K562 (cell line): ENCODE measurements at regions not wholly inside any gene's neighbourhood (a gene's known extent, or its start where the extent isn't known, plus 50 kb on each side); places are given as distances from the start of the nearest gene placed in this dataset.

Experiments
- ATF7 ChIP-seq: fragments of 450-650 bp; IDR thresholded peaks from 2 replicates; pipeline ENCODE4 v1.7.1; 2014; ENCODE audit warnings: mild to moderate bottlenecking, moderate library complexity
- CBFA2T3 ChIP-seq: fragments of 450-650 bp; IDR thresholded peaks from 2 replicates; pipeline ENCODE4 v1.6.1; 2017
- ELF1 ChIP-seq: fragments of 200-800 bp; sonication (Bioruptor generic); IDR thresholded peaks from 2 replicates; pipeline ENCODE4 v1.6.1; 2016; ENCODE audit warnings: missing genetic modification characterization, missing compliant biosample characterization
- GTF2A2 ChIP-seq: IDR thresholded peaks from 2 replicates; pipeline ENCODE4 v1.6.1; 2016; ENCODE audit warnings: mild to moderate bottlenecking, missing genetic modification characterization, missing compliant biosample characterization
- HES1 ChIP-seq: fragments of 450-650 bp; IDR thresholded peaks from 2 replicates; pipeline ENCODE4 v1.6.1; 2016; ENCODE audit warnings: low read depth, mild to moderate bottlenecking, moderate library complexity
- KDM1A ChIP-seq, 2 experiments: fragments of 450-650 bp; IDR thresholded peaks; 2 replicates each; pipeline ENCODE4 v1.6.1; 2016; ENCODE audit warnings: mild to moderate bottlenecking in 2 of 2
- KDM2B ChIP-seq: fragments of 250-450 bp; sonication (Bioruptor Pico); IDR thresholded peaks from 2 replicates; pipeline ENCODE4 v1.8.0; 2021; ENCODE audit warnings: mild to moderate bottlenecking, moderate library complexity
- MAFG ChIP-seq: fragments of 450-650 bp; conservative IDR thresholded peaks from 2 replicates; pipeline ENCODE4 v1.6.1; 2016; ENCODE audit warnings: missing genetic modification characterization, missing compliant biosample characterization
- MBD2 ChIP-seq: sonication (generic); IDR thresholded peaks from 2 replicates; pipeline ENCODE4 v1.6.1; 2016; ENCODE audit warnings: low read depth, borderline replicate concordance
- MTA1 ChIP-seq: fragments of 450-650 bp; IDR thresholded peaks from 2 replicates; pipeline ENCODE4 v1.6.1; 2017; ENCODE audit warnings: borderline replicate concordance
- MYC ChIP-seq, 2 experiments: fragments of 250-450 bp in 1 of 2; sonication (Bioruptor Pico) in 1 of 2; IDR thresholded peaks; 2 replicates each; pipeline versions ENCODE4 v1.5.1 to v1.6.1; 2012 to 2021; ENCODE audit warnings: low read depth in 2 of 2, borderline replicate concordance in 1 of 2, improper control_type of control experiment in 1 of 2, low read length in 1 of 2, mild to moderate bottlenecking in 1 of 2, moderate library complexity in 1 of 2
- NCOA1 ChIP-seq: fragments of 450-650 bp; IDR thresholded peaks from 2 replicates; pipeline ENCODE4 v1.6.1; 2016; ENCODE audit warnings: low read depth
- NR1H2 ChIP-seq: sonication (generic); formaldehyde crosslinking; IDR thresholded peaks from 2 replicates; pipeline ENCODE4 v1.4.0; 2020; ENCODE audit warnings: mild to moderate bottlenecking, missing genetic modification reagents
- PBX2 ChIP-seq, 2 experiments: IDR thresholded peaks in 1 of 2; conservative IDR thresholded peaks in 1 of 2; 2 replicates each; pipeline ENCODE4 v1.6.1; 2016; ENCODE audit warnings: low read depth in 2 of 2, mild to moderate bottlenecking in 1 of 2, missing compliant biosample characterization in 1 of 2, missing genetic modification characterization in 1 of 2, moderate library complexity in 1 of 2
- PHB2 ChIP-seq: fragments of 450-650 bp; IDR thresholded peaks from 2 replicates; pipeline ENCODE4 v1.6.1; 2017; ENCODE audit warnings: low read depth
- PKNOX1 ChIP-seq: fragments of 450-650 bp; IDR thresholded peaks from 2 replicates; pipeline ENCODE4 v1.6.1; 2016
- SAFB ChIP-seq: fragments of 200-400 bp; formaldehyde crosslinking; IDR thresholded peaks from 2 replicates; pipeline ENCODE4 v1.6.1; 2017; ENCODE audit warnings: low read depth, low read length, borderline replicate concordance
- SMARCA4 ChIP-seq: fragments of 450-650 bp; IDR thresholded peaks from 2 replicates; pipeline ENCODE4 v1.6.1; 2016
- SNAPC5 ChIP-seq: fragments of 250-450 bp; sonication (Bioruptor Pico); IDR thresholded peaks from 2 replicates; pipeline ENCODE4 v1.8.0; 2021; ENCODE audit warnings: moderate library complexity, mild to moderate bottlenecking, inconsistent platforms
- TEAD4 ChIP-seq, 2 experiments: sonication (generic) in 1 of 2; formaldehyde crosslinking in 1 of 2; IDR thresholded peaks; 2 replicates each; pipeline versions ENCODE4 v1.6.1 to v1.8.0; 2012 to 2022; ENCODE audit warnings: borderline replicate concordance in 1 of 2, inconsistent platforms in 1 of 2, low read length in 1 of 2, mild to moderate bottlenecking in 1 of 2, missing genetic modification reagents in 1 of 2
- WHSC1 ChIP-seq: IDR thresholded peaks from one replicate; pipeline ENCODE4 v1.6.1; 2012; ENCODE audit warnings: low read length, control low read depth, inconsistent platforms
- ZNF398 ChIP-seq: fragments of 250-450 bp; sonication (Bioruptor Pico); IDR thresholded peaks from 2 replicates; pipeline ENCODE4 v1.8.0; 2021; ENCODE audit warnings: moderate library complexity, mild to moderate bottlenecking, inconsistent platforms

- TF ChIP-seq PBX2 (CRISPR knock-in tag; IDR thresholded peaks at IDR 0.05; ENCODE audit: low read depth) (0 out of 2 replicates have a peak, but pooled peaks have one; percentile 5), PBX2 (tag; conservative IDR thresholded peaks at IDR 0.05; ENCODE audit: low read depth) (peak; percentile 43; the same call in 1 of the 2 replicates), NCOA1 (0 out of 2 replicates have a peak, but pooled peaks have one; percentile 38), ELF1 (no peak), KDM2B (CRISPR knock-in tag) (no peak), MAFG (tag) (peak; percentile 24; the same call in 1 of the 2 replicates), GTF2A2 (no peak), KDM1A (IDR thresholded peaks at IDR 0.05) (peak; percentile 50 to 58; a peak in 3 of 4 replicates), PHB2 (peak; percentile 67; the same call in 1 of the 2 replicates), MTA1 (peak; percentile 86), SNAPC5 (no peak), MBD2 (0 out of 2 replicates have a peak, but pooled peaks have one; percentile 17), ZNF398 (CRISPR knock-in tag) (no peak), SMARCA4 (peak; percentile 92), SAFB (no peak), PKNOX1 (peak; percentile 89), HES1 (peak; percentile 48; the same call in 1 of the 2 replicates), CBFA2T3 (peak; percentile 94), WHSC1 (no peak), NR1H2 (CRISPR knock-in tag) (no peak), TEAD4 (IDR thresholded peaks at IDR 0.05; ENCODE audit: low read length) (peak; percentile 89), TEAD4 (CRISPR knock-in tag; IDR thresholded peaks at IDR 0.05; ENCODE audit: borderline replicate concordance) (no peak), ATF7 (0 out of 2 replicates have a peak, but pooled peaks have one; percentile 35), MYC (IDR thresholded peaks at IDR 0.05; ENCODE audit: low read depth, low read length) (peak; percentile 55; the same call in 1 of the 2 replicates), MYC (CRISPR knock-in tag; IDR thresholded peaks at IDR 0.05; ENCODE audit: borderline replicate concordance, low read depth) (no peak)
These were observed 246.1 kb upstream of the MEF2C start (continued) for GRCh38 chr5:89128906-89129625.
